Skin of body (tissue), 1 donor: ENCODE measurements at regions not wholly inside any gene's neighbourhood (a gene's known extent, or its start where the extent isn't known, plus 50 kb on each side); places are given as distances from the start of the nearest gene placed in this dataset.

Experiments
- DNase-seq: peaks from one replicate; lab custom pipeline; 2025; lab: John Stamatoyannopoulos, UW

DNA sequence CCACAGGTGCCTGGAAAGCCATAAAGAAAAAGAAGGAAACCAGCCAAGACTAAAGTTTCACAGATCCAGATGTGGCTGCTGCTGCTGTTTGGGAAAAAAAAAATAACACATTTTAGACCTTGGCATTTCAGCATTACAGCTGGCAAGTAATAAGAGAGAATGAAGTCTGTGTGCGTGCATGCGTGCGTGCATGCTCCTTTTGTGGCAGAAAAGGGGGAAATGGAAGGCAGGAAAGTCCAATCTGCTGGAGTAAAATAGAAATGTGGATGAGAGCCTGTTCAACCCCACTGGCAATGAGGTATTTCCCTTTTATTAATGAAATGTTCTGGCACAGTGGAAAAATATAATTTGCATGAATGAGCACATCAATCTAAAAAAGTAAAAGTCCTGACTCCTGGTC is 137.0 kb upstream of the SEMA3A start:
- DNase-seq, result peak; percentile 24

DNA sequence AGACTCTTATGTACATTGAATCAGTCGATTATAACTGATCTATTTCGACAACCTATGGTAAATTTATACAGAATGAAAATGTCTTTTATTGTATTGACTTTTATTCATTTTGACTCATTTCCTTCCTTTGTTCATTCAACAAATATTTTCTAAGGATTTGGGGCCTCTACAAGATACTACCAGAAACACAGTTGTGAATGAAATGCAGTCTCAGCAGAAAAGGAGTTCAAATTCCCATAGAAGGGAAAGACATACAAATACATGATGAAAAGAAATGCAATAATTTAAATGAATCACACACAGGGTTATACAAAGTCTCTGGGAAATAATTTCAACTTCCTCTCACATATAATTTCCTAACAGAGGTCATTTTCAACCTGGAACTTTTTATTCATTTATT is 134.0 kb upstream of the SEMA3A start:
- no peak for DNase-seq

DNA sequence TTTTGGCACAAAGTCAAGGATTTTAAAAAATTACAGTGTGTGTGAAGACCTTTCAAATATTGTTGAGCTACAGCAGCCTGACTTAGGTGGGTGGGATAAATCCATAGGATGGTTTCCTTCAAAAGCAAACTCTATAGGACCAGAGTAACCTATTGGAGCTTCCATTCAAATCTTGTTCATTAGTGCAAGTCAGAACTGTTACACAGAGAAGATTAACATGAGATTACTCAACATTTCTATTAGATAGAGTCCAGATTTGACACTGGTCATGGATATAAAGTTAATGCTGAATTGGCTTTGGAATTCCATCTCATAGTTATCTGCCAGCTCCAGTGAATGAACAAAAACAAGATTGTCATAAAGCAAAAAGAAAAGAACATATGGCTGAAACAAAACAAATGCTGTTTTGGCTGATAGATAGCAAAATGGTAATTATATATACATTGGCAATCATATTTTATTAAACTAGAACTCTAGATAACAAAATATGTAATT is 129.6 kb upstream of the SEMA3A start:
- DNase-seq, result no peak

DNA sequence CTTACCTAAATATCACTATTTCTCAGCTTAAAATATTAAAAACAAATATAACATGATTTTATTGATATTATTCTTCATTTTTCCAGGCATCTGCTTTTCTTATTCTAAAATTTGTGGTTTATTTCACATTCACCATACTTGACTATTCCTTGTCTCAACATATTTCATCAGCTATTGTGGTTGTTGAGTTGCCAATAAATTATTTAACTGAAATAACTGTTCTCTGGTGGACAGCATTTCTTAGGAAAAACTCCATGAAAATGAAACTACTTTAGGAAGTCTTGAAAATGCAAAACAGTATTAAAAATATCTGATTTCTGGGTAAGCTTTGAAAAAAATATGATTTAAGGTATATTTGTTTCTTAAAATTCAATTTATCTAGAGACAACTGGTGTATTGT is 122.9 kb upstream of the SEMA3A start:
- no peak for DNase-seq

DNA sequence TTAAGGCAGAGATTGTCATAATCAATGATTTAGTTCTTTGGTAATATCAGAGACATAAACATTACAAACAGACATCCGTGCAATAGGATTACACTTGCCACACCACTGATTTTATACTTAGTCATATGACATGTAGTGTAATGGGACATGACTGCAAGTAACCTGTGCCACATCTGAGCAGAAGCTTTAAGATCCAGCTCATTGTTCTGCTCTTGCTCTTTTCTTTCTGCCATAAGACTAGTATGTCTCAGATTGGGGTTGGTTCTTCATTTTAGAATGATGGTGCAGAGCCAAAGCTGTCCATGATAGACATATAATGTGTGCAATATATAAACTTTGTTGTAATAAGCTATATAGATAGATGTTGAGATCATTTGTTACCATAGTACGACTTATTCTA is 119.7 kb upstream of the SEMA3A start:
- no peak for DNase-seq

DNA sequence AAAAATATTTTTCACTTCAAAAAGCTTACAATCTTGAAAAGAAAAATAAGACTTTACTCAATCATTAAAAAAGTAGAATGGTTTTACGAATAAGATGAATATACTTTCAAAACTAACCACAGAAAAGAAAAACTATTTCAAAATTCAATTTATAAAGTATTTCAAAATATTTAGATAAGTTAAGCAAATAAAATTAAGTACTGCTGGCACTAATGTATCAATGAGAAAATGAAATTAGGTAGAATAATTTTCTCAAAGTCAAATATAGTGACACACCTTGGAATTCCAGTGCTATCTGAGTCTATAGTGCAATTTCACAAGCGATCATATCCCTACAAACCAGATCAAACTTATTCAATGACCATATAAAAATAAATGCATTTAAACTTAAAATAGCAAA is 109.8 kb upstream of the SEMA3A start:
- DNase-seq, result no peak

DNA sequence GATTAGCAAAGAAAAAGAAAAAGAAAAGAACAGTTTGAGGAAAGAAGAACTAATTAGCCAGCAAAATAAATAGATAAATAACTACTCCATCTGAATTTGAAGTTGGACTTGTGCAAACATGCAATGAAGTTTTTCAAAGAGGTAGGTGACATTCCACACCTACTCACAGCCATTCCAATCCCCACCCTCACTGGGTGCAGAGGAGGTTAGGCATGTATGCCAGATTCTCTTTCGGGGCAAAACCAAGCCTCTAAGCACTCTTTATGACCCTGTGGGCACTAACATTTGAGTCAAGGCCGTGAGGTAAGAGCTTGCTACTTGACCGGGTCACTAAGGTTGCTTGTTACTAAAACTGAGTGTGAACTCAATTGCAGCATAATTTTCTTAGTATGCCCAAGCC is 108.4 kb upstream of the SEMA3A start:
- no peak for DNase-seq

DNA sequence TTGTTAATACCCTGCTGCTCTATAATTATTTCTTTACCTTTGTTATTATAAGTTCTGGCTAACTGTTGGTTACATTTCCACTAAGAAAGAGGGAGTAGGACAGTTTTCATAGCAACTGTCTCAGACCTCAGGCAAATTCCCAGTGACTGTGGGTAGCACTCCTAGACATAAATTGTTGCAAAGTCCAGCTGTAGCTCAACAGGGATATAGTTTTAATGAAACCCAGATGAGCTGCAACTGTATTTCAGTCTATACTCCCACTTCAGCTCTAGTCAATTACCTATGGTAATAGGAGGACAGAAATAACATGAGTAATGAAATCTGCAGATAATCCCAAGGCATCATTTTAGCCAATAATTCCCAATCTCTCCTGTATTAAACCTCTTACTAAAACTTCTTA is 103.0 kb upstream of the SEMA3A start:
- no peak for DNase-seq

DNA sequence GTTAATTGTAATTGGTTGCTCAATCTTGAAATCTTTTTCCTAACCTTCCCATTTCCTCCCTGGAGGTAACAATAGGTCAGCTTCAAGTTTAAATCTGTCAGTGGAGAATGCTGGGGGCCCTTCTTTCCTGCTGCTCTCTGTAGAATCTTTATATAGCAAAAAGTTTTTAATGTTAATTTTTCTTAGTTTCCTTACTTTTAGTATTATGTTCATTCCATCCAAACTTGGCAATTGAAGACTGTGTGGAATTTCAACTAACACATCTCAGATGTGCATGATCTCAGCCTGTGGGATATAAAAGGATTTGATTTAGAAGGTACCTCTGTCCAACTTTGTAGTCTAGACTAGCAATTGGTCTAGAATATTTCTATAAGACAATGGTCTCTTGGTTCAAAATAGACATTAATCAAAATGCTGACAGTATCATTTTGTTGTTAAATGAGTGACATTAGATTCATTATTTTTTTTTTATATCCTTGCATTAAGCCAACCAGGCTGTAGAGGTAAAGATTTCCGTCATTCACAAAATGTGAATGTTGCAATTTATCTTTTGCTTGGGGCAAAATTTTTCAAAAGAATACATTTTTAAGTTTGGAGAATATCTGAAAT is 100.4 kb upstream of the SEMA3A start:
- DNase-seq, result peak; percentile 29

DNA sequence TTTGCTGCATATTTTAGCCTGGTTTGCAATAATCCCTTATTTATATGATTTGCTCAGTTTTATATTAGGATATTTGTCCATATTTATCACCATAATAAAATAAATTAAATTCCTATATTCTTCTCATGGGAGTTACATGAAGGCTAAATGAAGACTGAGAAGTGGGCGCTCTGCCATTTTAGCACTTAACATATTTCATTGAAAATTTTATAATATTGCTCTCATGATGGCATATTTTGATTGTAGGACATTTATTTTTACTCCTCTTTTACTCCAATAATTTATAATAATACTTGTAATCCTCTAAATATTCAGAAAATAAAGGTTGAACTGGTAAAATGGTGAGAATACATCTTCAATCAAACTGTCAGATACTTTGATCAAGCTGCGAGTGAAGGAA is 99.8 kb upstream of the SEMA3A start:
- no peak for DNase-seq

DNA sequence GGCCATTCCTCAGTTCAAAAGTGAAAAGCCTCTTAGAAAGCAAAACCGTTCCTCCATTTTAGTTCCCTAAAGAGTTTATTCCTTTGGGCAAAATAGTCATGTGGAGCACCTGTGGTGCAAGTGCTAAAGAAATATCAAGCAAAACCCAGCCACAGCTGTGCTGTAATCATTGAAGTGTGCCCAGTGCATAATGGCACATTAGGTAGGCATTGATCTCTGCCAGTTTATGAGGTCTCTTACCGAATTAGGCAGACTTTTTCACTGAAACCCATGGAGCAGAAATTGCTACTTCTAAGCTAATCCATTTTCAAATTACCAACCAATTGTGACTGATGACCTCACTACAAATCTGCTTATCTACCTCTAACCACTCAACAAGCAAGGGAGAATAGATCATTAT is 97.2 kb upstream of the SEMA3A start:
- DNase-seq, result no peak

DNA sequence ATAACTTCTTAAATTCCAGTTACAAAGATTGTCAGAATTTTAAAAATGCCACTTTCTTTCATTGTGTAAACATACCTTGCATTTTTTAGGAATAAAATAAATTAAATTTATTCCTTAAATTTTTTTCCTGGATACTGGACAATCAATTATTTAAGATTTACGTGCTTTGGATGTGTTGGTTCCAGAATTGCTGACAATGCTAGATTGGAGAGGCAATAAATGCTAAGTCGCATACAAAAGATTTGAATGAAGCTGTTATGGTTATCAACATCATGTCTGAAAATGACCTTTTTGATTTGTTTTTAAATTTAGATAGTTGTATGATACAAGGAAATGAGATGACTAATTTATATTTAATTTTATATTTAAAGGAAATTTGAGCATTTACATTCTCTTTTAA is 89.2 kb upstream of the SEMA3A start:
- DNase-seq, result no peak

DNA sequence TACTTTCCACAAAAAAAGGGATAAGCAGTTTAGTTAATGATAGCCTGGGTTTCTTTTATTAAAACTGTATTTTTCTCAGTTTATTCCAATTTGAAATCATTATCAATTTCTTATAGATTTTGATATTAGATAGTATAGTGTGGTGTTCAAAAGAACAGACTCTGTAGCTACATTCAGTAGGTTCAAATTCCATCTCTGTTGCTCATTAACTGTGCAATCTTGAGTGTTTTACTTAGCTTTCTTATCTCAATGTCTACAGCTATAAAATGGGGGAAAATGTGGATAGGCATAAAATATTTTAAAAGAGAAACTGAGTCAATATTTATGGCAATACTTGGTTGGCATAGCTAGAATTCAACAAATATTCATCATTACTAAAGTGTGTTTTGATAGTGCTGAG is 86.9 kb upstream of the SEMA3A start:
- DNase-seq, result no peak

DNA sequence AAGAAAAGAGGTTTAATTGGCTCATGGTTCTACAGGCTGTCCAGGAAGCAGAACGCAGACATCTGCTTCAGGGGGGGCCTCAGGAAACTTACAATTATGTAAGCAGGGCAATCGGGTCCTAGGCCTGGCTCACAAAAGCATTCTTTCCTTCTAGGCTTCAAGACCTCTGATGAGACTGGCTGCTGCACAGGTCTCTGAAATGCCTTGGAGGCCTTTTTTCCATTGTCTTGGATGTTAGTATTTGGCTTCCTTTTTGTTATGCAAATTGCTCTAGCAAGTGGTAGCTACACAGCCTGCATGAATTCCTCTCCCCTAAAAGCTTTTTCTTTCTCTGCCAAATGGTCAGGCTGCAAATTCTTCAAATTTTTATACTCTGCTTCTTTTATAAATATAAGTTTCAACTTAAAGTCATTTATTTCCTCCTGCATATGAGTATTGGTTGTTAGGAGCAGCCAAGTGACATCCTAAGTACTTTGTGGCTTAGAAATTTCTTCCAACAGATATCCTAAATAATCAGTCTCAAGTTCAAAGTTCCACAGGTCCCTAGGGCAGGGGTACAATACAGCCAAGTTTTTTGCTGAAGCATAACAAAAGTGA is 83.1 kb upstream of the SEMA3A start:
- DNase-seq, result no peak

DNA sequence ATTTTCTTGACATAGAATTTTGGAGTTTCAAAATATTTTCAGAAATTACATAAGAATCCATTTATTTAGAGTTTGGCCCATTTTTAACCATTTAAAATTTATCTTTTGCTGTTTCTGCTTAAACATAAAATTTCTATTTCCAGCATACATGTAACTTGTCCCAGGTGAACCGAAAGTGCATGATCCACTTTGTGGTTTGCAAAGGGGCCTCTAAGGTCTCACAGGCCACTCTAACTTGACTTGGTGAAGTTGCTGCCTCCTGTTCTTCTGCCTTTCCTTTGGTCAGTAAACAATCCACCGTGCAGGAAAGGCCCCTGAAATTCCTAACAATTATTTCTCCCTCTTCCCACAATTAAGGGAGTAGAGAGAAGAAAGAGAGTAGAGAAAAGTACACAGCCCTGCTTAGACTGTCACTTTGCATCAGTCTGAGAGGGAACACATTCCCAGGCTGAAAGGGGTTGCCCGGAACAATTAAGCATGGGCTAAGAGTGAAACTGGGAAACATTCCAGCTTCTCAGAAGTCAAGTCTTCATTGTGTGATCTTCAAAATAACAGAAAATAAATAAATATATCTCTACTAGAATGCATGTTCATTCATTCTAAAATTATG is 79.5 kb upstream of the SEMA3A start:
- no peak for DNase-seq

DNA sequence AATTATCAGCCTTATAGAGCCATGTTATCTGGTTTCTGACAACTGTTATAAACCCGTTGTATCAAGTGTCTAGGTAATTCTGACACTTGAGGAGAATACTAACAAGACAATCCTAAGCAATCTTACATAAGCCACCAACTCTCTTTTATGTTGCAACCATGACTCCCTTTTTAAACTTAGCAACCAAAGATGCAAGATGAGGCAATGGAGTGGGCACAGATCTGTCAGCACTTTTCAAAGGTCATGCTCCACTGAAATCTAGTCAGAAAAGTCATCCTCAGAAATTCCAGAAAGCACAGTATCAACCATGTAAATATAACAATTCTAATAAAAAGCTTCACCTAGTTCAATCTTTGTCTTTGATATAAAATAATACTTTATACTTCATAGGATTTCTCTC is 77.0 kb upstream of the SEMA3A start:
- DNase-seq, result no peak

DNA sequence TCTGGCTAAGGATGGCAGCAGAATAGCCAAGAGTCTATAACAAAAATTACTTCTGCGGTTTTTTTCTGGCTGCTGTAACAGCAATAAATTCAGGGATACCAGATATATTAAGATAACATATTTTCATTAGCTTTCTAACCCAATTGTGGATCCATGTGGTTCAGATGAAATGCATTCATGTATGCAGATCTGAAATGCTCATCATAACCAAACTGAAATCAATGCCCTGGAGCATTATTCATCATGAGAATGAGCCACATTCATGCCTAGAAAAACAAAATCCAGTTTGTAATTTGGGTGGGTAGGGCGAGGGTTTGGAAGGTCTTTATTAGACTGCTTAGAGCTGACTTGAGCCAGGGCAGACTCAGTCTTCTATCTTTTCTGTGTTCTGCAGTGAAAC is 69.8 kb upstream of the SEMA3A start:
- no peak for DNase-seq

DNA sequence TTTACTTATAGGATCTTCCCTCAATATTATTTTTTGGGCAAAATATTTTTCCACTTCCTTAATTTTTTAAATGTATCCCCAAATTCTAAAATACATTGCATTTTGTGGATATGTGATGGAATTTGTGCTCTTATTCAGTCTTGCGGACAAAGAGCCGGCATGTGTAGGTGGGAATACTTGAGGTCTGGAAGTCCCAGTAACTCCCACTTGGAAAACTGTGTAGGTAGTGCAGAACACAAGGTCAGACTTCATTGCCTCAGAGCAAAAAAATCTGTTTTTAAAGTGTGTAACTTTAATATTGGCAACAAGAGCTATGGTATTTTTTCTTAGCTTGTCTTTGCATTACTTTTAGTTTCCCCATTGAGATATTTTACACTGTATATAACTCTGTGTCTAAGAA is 68.5 kb upstream of the SEMA3A start:
- DNase-seq, result no peak

DNA sequence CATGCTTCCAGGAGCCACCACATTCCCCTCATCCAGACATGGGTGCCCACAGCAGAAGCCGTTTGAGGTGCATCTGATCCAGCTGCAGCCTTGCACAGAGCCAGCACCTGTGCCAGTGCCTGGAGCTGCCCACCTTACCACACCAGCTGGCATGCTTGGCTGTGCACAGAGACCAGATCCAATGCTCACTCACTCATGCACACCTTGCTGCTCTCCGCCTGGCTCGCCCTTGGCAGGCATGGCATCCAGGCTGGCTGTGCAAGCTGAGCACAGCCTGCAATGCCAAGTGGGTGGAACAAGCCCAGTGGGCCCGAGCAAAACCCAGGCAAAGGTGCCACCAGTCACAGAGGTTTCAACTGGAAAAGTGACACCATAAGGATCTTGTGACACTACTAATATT is 66.9 kb upstream of the SEMA3A start:
- DNase-seq, result no peak

DNA sequence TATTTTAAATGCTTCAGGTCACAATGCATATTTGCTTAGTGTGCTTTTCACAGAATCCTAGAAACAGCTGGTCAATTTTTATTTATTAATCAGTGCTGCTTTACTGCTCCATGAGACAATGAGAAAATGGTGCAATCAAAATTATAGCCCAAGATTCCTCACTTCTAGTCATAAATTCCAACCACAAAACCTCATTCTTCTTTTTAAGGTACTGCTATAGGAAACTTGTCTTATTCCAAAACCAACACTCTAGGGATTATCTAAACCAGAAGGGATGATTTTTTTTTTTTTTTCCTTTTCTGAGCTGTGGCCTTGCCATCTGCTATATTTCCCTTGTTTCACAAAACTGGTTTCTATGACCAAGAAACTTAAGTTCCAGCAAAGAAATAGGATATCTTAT is 64.0 kb upstream of the SEMA3A start:
- DNase-seq, result no peak

DNA sequence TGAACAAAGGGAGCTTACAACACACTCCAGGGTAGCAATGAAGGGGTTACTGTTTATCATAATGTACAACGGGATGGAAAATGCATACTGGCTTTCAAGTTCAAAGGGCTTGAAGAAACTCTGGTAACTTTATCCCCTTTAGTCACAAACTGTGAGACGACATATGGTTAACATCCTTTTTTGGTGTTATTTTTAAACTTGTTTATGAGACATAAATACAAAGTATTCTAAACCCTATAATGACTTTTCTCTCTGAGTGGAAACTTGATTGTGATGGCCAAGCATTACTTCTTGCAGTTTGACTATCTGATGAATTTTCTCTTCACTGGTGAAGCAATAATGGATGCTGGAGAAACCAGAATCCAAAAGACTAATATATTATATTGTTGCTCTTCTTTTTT is 62.0 kb upstream of the SEMA3A start:
- DNase-seq, result peak; percentile 91

DNA sequence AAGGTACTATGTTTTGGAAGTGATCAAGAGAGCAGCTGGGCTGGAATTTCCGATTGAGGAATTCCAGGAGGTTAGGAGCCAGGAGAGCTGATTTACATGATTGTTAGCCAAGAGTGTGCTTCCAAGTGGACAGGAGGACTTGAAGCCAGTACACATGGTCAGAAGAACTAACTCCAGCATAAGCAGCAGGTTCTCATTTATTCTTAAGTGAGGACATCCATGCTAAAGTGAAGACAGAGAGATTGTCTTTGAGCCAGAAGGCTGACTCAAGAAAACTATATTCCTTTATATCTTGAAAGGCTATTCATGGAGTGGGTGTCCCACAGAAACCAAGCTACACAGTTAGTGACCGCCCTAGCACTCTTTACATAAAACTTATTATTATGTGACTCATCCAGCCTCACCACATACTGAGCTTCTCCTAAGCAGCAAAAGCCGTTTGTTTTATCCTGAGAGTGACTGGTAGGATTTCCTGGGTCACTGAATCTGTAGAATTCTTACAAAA is 56.7 kb upstream of the SEMA3A start:
- DNase-seq, result peak; percentile 75

DNA sequence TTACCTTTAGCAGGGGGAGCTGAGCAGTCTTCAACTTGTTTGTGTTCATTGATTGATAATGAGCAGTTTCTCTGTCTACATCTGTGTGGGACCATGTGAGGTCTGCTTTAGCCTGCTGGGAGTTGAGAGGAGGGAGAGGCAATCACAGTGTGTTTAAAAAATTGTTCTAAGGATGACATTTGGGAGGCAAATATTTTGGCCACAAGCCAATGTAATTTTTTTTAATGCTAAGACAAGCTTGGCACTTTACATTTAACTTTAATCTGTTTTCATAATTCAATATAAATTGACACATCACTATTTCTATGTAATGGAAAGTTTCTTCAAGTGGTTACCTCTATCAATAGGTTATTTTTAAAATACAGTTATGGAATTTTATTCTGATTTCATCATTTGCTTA is 55.9 kb upstream of the SEMA3A start:
- DNase-seq, result no peak
